DND-41 (cell line): ENCODE measurements at regions not wholly inside any gene's neighbourhood (a gene's known extent, or its start where the extent isn't known, plus 50 kb on each side); places are given as distances from the start of the nearest gene placed in this dataset.

Experiments
- EZH2 ChIP-seq: IDR thresholded peaks from 3 replicates; pipeline ENCODE4 v1.6.1; 2012; ENCODE audit warnings: borderline replicate concordance, low read depth, mild to moderate bottlenecking, moderate library complexity, low read length, inconsistent platforms; ENCODE audit not compliant: severe bottlenecking
- TF ChIP-seq, protein P1 (sequence below): IDR thresholded peaks from 2 replicates; pipeline ENCODE4 v1.5.1; 2012; ENCODE audit warnings: borderline replicate concordance, low read length, moderate library complexity, mild to moderate bottlenecking; ENCODE audit not compliant: poor library complexity, severe bottlenecking; ENCODE audit errors: extremely low read depth

DNA sequence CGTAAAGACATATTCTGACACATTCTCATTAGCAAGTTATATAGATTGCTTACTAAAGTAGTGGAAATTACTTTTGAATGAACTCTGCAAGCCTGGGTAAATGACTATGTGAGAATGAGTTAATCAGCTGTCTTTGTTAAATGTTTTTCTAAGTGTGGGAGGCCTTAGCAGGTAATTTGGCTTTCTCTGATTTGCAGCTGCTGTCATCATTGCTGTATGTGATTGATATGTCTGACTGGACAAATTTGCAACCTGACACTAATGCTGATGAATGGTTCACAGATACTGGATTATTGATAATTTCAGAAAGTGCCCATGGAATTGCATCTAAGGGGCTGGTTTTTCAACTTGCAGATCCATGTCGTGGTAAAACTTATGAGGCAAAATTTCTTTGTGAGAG lies 372.2 kb upstream of the SGO1 start:
- TF ChIP-seq, protein P1, sequence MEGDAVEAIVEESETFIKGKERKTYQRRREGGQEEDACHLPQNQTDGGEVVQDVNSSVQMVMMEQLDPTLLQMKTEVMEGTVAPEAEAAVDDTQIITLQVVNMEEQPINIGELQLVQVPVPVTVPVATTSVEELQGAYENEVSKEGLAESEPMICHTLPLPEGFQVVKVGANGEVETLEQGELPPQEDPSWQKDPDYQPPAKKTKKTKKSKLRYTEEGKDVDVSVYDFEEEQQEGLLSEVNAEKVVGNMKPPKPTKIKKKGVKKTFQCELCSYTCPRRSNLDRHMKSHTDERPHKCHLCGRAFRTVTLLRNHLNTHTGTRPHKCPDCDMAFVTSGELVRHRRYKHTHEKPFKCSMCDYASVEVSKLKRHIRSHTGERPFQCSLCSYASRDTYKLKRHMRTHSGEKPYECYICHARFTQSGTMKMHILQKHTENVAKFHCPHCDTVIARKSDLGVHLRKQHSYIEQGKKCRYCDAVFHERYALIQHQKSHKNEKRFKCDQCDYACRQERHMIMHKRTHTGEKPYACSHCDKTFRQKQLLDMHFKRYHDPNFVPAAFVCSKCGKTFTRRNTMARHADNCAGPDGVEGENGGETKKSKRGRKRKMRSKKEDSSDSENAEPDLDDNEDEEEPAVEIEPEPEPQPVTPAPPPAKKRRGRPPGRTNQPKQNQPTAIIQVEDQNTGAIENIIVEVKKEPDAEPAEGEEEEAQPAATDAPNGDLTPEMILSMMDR: no peak
- no peak for TF ChIP-seq EZH2
